ENCODE measurements at regions not wholly inside any gene's neighbourhood (a gene's known extent, or its start where the extent isn't known, plus 50 kb on each side); places are given as distances from the start of the nearest gene placed in this dataset.

- TF ChIP-seq CTCF (conservative IDR thresholded peaks at IDR 0.05 in 1 of 2, IDR thresholded peaks at IDR 0.05 in 1 of 2; ENCODE audit: low read depth in 1 of 2, low read length in 2 of 2) (no peak), EZH2 (IDR thresholded peaks at IDR 0.05; ENCODE audit: low read length, missing control alignments) (no peak)
Measured at GRCh38 chr11:119493712-119494111, 70.7 kb upstream of the THY1 start.

Measured in fibroblast of lung (primary cell).